BLaER1 treated with 17β-estradiol and CSF1 and Interleukin-3, amounts not matched to agents 10 nM and 100 nM (cell line): ENCODE measurements at regions not wholly inside any gene's neighbourhood (a gene's known extent, or its start where the extent isn't known, plus 50 kb on each side); places are given as distances from the start of the nearest gene placed in this dataset.

ENCODE experiments used
- H3K27ac ChIP-seq, 11 experiments: shearing (Covaris generic); formaldehyde crosslinking; 2 replicates each; pipeline ENCODE4 v1.8.1; 2022
- H3K27me3 ChIP-seq, 11 experiments: shearing (Covaris generic); formaldehyde crosslinking; 2 replicates each; pipeline ENCODE4 v1.8.1; 2022
- H3K36me3 ChIP-seq, 11 experiments: shearing (Covaris generic); formaldehyde crosslinking; 2 replicates each; pipeline ENCODE4 v1.8.1; 2022
- H3K4me1 ChIP-seq, 10 experiments: shearing (Covaris generic); formaldehyde crosslinking; 2 replicates each; pipeline ENCODE4 v1.8.1; 2022
- H3K4me2 ChIP-seq, 11 experiments: shearing (Covaris generic); formaldehyde crosslinking; 2 replicates each; pipeline ENCODE4 v1.8.1; 2022
- H3K4me3 ChIP-seq, 10 experiments: shearing (Covaris generic); formaldehyde crosslinking; 2 replicates each; pipeline ENCODE4 v1.8.1; 2022
- H3K9ac ChIP-seq, 11 experiments: shearing (Covaris generic); formaldehyde crosslinking; 2 replicates each; pipeline ENCODE4 v1.8.1; 2022
- H3K9me3 ChIP-seq, 11 experiments: shearing (Covaris generic); formaldehyde crosslinking; replicated peaks in 1 of 11; 2 replicates each; pipeline ENCODE4 v1.8.1; 2022
- H4K20me1 ChIP-seq, 11 experiments: shearing (Covaris generic); formaldehyde crosslinking; 2 replicates each; pipeline ENCODE4 v1.8.1; 2022
- Cebpa-rat ChIP-seq, 11 experiments: shearing (Covaris generic); IDR thresholded peaks; 2 replicates each; pipeline ENCODE4 v1.8.1; 2022

DNA sequence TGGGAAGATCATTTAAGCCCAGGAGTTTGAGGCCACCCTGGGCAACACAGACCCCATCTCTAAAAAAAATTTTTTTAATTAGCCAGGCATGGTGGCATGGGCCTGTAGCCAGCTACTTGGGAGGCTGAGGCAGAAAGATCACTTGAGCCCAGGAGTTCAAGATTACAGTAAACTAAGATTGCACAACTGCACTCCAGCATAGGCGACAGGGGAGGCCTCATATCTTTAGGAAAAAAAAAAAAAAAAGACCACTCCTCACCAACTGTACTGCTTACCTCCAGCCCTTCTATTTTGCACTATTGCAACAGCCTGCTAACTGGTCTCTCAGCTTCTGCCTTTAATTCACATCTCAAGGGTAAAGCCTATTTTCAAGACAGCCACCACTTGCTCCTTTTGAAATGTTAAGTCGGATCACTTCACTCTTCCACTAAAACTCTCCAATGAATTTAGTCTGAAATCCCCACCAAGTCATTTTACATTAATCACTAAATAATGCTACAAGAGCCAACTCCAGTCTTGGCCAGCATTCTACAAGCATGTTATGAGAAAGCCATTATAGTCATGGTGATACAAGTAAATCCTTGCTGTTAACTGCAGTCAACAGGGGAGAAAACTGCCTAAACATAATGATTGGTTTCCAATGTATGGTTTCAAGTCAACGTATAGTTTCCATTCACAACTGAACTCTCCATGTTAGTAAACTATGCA lies 106.0 kb downstream of the RPS29 start:
- Histone ChIP-seq H3K27ac (no peak overlapping the region), H4K20me1 (no peaks in the 10 kb centered on the region), H3K9me3 (peaks cover 0 to 19% (median 0%) of the 10 kb centered on the region in 11 experiments; a peak in 5 of 22 replicates), H3K4me3 (no peak overlapping the region), H3K27me3 (no peaks in the 10 kb centered on the region), H3K36me3 (no peaks in the 10 kb centered on the region), H3K9ac (no peak overlapping the region), H3K4me1 (peaks cover 0 to 13% (median 8%) of the 10 kb centered on the region in 10 experiments; a peak in 10 of 20 replicates), H3K4me2 (no peak overlapping the region)
- TF ChIP-seq Cebpa-rat (IDR thresholded peaks at IDR 0.05) = no peak

DNA sequence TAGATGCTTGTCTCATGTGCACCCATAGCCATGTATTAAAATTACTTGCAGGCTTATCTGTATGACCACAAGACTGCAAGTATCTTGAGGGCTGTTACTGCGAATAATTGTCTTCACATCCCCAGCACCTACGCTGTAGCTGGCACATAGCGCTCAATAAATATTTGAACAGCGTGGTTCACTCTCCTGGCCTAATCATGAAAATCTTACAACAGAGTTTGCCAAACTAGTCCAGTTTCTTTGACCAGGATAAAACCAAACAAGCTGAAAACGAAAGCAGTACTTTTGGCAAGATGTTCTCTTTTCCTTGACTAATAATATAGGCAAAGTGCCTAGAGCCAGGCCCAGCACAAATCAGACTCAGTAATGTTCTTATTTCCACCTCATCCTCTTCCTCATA lies 106.7 kb downstream of the RPS29 start:
- peaks cover 0 to 13% (median 8%) of the 10 kb centered on the region in 10 experiments; a peak in 10 of 20 replicates for H3K4me1 ChIP-seq
- no peak overlapping the region for H3K9ac ChIP-seq
- no peaks in the 10 kb centered on the region for H3K36me3 ChIP-seq
- H3K4me3 ChIP-seq = no peak overlapping the region
- H3K27me3 ChIP-seq = no peaks in the 10 kb centered on the region
- TF ChIP-seq Cebpa-rat (IDR thresholded peaks at IDR 0.05) = no peak
- no peak overlapping the region for H3K27ac ChIP-seq
- H3K4me2 ChIP-seq = no peak overlapping the region
- no peaks in the 10 kb centered on the region for H4K20me1 ChIP-seq
- peaks cover 0 to 19% (median 0%) of the 10 kb centered on the region in 11 experiments; a peak in 5 of 22 replicates for H3K9me3 ChIP-seq

DNA sequence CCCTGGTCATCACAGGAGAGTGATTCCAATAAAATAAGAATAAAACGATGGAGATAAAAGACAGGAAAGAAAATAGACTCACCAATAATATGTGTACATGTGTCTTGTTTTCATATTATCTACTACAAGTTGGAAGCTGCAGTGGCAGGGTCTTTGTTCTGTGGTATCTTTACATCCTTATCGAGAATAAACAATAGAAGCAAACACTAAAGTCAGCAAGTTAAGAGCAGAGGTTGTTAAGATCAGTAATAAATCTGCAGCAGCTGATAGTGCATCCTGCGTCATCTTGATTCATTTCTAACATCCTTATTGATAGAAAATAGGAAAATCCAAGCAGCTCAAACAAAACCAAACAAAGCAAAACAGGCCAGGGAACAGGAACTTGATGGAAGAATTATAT lies 107.4 kb downstream of the RPS29 start:
- no peak for TF ChIP-seq Cebpa-rat (IDR thresholded peaks at IDR 0.05)
- Histone ChIP-seq H3K4me2 (no peak overlapping the region), H3K27me3 (no peaks in the 10 kb centered on the region), H4K20me1 (no peaks in the 10 kb centered on the region), H3K4me3 (no peak overlapping the region), H3K27ac (no peak overlapping the region), H3K9ac (no peak overlapping the region), H3K9me3 (peaks cover 0 to 19% (median 0%) of the 10 kb centered on the region in 11 experiments; a peak in 5 of 22 replicates), H3K36me3 (no peaks in the 10 kb centered on the region), H3K4me1 (peaks cover 0 to 13% (median 8%) of the 10 kb centered on the region in 10 experiments; a peak in 10 of 20 replicates)

DNA sequence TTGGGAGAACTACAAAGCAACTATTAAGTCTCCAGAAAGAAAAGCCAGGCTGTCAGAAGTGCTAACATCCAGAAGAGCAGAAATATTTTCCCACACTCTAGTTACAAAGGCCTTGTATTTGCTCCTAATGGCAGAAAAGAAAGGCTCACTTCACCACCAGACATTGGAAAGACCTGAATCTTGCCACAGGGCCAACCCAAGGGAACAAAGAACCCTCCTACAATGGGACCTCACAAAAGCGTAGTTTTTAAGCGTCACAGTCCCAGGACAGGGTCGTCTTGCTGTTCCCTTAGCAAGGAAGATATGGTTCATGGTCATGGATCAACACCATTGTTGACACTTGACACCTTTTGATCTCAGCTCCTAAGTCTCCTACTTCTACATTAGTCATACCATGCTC lies 119.1 kb downstream of the RPS29 start:
- no peak for TF ChIP-seq Cebpa-rat (IDR thresholded peaks at IDR 0.05)
- H3K27ac ChIP-seq = no peak overlapping the region
- H3K4me2 ChIP-seq = no peak overlapping the region
- H3K4me3 ChIP-seq = no peak overlapping the region
- H3K9me3 ChIP-seq = peaks cover 0 to 3% (median 0%) of the 10 kb centered on the region in 11 experiments; a peak in 1 of 22 replicates
- H3K9ac ChIP-seq = no peak overlapping the region
- H3K36me3 ChIP-seq = no peaks in the 10 kb centered on the region
- H3K4me1 ChIP-seq = no peaks in the 10 kb centered on the region
- H4K20me1 ChIP-seq = no peaks in the 10 kb centered on the region
- no peaks in the 10 kb centered on the region for H3K27me3 ChIP-seq

DNA sequence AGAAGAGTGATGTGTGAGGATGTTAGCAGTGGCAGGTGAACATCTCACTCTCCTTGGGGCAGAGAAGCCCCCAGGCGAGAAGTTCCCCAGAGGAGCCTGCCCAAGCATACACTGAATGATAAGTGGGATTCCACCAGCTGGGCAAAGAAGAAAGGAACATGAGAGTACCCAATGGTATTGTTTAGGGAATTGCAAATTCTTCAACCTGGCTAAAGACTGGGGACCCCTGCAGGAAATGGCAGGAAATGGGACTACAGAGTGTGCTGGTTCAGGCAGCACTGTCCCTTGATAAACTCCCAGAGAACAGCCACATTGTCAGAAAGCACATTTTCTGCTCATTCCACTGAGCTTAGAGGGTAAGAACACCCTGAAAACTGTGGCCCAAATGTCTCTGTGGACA lies 121.3 kb downstream of the RPS29 start:
- Histone ChIP-seq H3K4me1 (no peaks in the 10 kb centered on the region), H3K9me3 (peaks cover 0 to 3% (median 0%) of the 10 kb centered on the region in 11 experiments; a peak in 1 of 22 replicates), H3K4me2 (no peak overlapping the region), H3K27ac (no peak overlapping the region), H4K20me1 (no peaks in the 10 kb centered on the region), H3K4me3 (no peak overlapping the region), H3K27me3 (no peaks in the 10 kb centered on the region), H3K9ac (no peak overlapping the region), H3K36me3 (no peaks in the 10 kb centered on the region)
- no peak for TF ChIP-seq Cebpa-rat (IDR thresholded peaks at IDR 0.05)

DNA sequence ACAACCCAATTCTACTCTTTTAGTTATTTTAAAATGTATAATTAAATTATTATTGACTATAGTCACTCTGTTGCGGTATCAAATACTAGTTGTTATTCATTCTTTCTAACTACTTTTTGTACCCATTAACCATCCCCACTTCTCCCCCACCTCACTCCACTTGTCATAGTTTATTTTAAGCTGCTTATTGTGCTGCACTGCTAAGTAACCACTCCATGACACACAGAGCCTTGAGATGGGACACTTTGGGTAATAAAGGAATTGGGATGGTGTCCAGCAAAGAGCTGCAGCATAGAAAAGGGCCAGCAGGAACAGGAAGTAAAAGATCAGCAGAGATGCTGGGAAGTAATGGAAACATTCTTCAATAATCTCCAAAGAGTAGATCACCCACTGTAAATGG lies 123.0 kb downstream of the RPS29 start:
- H3K4me1 ChIP-seq = no peaks in the 10 kb centered on the region
- no peak overlapping the region for H3K4me2 ChIP-seq
- H3K9ac ChIP-seq = no peak overlapping the region
- no peak overlapping the region for H3K27ac ChIP-seq
- no peaks in the 10 kb centered on the region for H3K9me3 ChIP-seq
- no peak for TF ChIP-seq Cebpa-rat (IDR thresholded peaks at IDR 0.05)
- no peaks in the 10 kb centered on the region for H3K36me3 ChIP-seq
- no peak overlapping the region for H3K4me3 ChIP-seq
- H3K27me3 ChIP-seq = no peaks in the 10 kb centered on the region
- no peaks in the 10 kb centered on the region for H4K20me1 ChIP-seq

DNA sequence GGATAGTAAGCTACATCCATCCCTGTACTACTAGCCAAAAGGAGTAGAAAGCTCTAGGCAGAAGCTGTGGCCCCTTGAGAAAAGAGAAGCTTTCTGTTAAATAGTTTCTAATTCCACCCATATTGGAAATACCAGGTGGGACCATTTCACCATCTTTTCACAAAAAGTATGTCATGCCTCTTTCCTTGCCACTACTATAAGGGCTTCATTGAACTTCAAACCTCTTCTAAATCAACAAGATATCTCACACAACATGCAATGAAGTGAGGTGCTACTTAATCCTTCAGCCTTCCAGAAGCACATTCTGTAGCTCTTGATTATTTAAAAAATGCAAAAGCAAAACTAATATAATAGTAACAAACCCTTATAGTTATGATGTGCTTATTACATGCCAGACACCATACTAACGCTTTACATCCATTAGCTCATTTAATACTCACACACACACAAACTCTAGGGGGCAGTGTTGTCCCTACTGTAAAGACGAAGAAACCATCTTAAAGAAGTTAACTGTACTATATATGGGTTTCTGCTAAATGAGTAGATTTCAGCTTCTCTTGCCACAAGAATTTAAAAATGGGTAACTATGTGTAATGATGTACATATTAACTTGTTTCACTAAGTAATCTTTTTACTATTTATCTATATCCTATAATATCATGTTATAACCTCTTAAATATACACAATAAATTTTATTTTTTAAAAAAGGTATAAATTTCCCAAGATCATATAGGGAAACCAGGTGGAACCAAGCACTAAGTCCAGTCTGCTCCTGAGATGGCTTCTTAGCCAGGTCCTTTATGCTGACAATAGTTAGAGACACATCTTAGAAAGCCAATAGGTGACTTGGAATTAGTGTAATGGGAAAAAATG lies 124.4 kb downstream of the RPS29 start:
- no peak for TF ChIP-seq Cebpa-rat (IDR thresholded peaks at IDR 0.05)
- Histone ChIP-seq H3K9me3 (no peaks in the 10 kb centered on the region), H3K9ac (no peak overlapping the region), H3K4me2 (no peak overlapping the region), H3K4me1 (no peaks in the 10 kb centered on the region), H3K36me3 (no peaks in the 10 kb centered on the region), H3K27ac (no peak overlapping the region), H3K4me3 (no peak overlapping the region), H4K20me1 (no peaks in the 10 kb centered on the region), H3K27me3 (no peaks in the 10 kb centered on the region)

DNA sequence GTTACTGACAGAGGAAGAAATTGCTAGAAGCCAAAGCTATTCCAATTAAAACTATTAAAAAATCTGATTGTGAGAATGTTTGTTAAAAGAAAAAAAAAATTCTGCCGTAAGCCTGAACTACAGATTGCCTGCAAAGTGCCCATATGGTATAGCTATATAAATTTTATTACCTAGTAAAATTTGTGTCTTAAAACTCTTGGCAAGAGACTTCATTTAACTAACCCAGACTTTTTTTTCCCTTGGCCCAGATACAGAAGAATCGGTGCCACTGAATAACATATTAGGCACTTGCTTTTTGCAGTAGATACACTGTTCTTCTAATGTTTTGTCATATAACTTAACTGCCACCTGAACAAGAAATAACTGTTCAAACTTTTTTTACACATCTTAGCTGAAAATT lies 125.5 kb downstream of the RPS29 start:
- Histone ChIP-seq H3K4me2 (no peak overlapping the region), H3K36me3 (no peaks in the 10 kb centered on the region), H3K9me3 (no peaks in the 10 kb centered on the region), H3K4me3 (no peak overlapping the region), H3K9ac (no peak overlapping the region), H4K20me1 (no peaks in the 10 kb centered on the region), H3K27me3 (no peaks in the 10 kb centered on the region), H3K27ac (no peak overlapping the region), H3K4me1 (no peaks in the 10 kb centered on the region)
- no peak for TF ChIP-seq Cebpa-rat (IDR thresholded peaks at IDR 0.05)

- Histone ChIP-seq H3K36me3 (no peaks in the 10 kb centered on the region), H3K9me3 (0 out of 22 replicates have a peak, but pooled peaks cover 0 to under 1% (median 0%) of the 10 kb centered on the region in 11 experiments), H3K27ac (no peak overlapping the region), H3K4me3 (no peak overlapping the region), H3K4me2 (no peak overlapping the region), H4K20me1 (no peaks in the 10 kb centered on the region), H3K27me3 (no peaks in the 10 kb centered on the region), H3K4me1 (no peaks in the 10 kb centered on the region), H3K9ac (no peak overlapping the region)
- no peak for TF ChIP-seq Cebpa-rat (IDR thresholded peaks at IDR 0.05)
These were observed 129.6 kb downstream of the RPS29 start for GRCh38 chr14:49456589-49456988.
